ENCODE measurements at regions not wholly inside any gene's neighbourhood (a gene's known extent, or its start where the extent isn't known, plus 50 kb on each side); places are given as distances from the start of the nearest gene placed in this dataset.

DNA sequence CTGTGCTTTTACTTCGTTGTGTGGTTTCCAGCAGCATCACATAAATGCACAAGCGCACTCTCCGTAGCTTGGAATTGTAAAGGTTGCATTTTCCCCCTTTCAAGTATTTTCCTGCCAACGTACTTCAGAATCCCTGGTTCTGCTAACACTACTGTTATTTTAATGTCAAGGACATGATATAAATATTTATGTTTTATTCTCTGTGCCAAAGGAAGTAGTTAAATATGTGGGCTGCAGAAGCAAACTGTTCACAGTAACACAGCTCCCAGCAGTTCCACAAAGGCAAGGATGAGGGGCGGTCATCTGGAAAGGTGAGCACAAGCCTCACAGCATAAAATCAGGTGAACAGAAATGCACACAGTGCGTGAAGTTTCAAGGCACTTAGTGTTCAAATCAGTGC, 85.3 kb upstream of the PDE10A start:
- no peaks in the 10 kb centered on the region for H3K27me3 ChIP-seq (ENCODE audit: control insufficient read depth, insufficient read depth, low read length)
- no peaks in the 10 kb centered on the region for H3K36me3 ChIP-seq (ENCODE audit: control insufficient read depth, insufficient read depth, low read length)
- no peaks in the 10 kb centered on the region for H3K4me1 ChIP-seq (ENCODE audit: control insufficient read depth, insufficient read depth, low read length)
- no peaks in the 10 kb centered on the region for H3K9me3 ChIP-seq (ENCODE audit: control insufficient read depth, insufficient read depth, low read depth, low read length)
- H3K27ac ChIP-seq (ENCODE audit: low read depth, low read length) = no peak overlapping the region
- H3K4me3 ChIP-seq (ENCODE audit: low read depth, low read length) = no peak overlapping the region
- H3K9ac ChIP-seq (ENCODE audit: low read length) = no peak overlapping the region

- no peak overlapping the region for H3K27ac ChIP-seq (ENCODE audit: low read depth, low read length)
- no peak overlapping the region for H3K4me3 ChIP-seq (ENCODE audit: low read depth, low read length)
- H3K9ac ChIP-seq (ENCODE audit: low read length) = no peak overlapping the region
- H3K36me3 ChIP-seq (ENCODE audit: control insufficient read depth, insufficient read depth, low read length) = no peaks in the 10 kb centered on the region
- H3K9me3 ChIP-seq (ENCODE audit: control insufficient read depth, insufficient read depth, low read depth, low read length) = no peaks in the 10 kb centered on the region
- H3K4me1 ChIP-seq (ENCODE audit: control insufficient read depth, insufficient read depth, low read length) = no peaks in the 10 kb centered on the region
- H3K27me3 ChIP-seq (ENCODE audit: control insufficient read depth, insufficient read depth, low read length) = no peaks in the 10 kb centered on the region
Observed at GRCh38 chr6:165747963-165748362, 84.9 kb upstream of the PDE10A start.

DNA sequence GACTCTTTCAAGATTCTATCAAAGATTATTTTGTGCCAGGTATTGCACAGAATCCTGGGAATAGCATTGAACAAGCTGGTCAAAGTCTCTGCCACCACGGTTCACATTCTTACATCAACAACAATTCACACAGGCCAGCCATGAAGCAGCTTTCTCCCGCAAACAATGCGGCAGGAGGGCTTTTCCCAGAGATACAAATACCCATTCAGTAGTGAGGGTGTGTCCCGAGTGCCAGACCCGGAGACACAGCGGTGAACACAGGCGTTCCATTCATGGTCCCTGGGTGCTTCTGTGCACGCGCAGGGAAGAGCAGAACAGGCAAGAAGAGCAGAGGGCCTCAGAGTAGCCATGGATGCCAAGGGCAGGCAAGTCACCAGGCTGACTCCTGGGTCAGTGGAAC, 83.3 kb upstream of the PDE10A start:
- no peak overlapping the region for H3K27ac ChIP-seq (ENCODE audit: low read depth, low read length)
- no peaks in the 10 kb centered on the region for H3K4me1 ChIP-seq (ENCODE audit: control insufficient read depth, insufficient read depth, low read length)
- no peaks in the 10 kb centered on the region for H3K9me3 ChIP-seq (ENCODE audit: control insufficient read depth, insufficient read depth, low read depth, low read length)
- no peak overlapping the region for H3K4me3 ChIP-seq (ENCODE audit: low read depth, low read length)
- no peak overlapping the region for H3K9ac ChIP-seq (ENCODE audit: low read length)
- H3K27me3 ChIP-seq (ENCODE audit: control insufficient read depth, insufficient read depth, low read length) = no peaks in the 10 kb centered on the region
- no peaks in the 10 kb centered on the region for H3K36me3 ChIP-seq (ENCODE audit: control insufficient read depth, insufficient read depth, low read length)

DNA sequence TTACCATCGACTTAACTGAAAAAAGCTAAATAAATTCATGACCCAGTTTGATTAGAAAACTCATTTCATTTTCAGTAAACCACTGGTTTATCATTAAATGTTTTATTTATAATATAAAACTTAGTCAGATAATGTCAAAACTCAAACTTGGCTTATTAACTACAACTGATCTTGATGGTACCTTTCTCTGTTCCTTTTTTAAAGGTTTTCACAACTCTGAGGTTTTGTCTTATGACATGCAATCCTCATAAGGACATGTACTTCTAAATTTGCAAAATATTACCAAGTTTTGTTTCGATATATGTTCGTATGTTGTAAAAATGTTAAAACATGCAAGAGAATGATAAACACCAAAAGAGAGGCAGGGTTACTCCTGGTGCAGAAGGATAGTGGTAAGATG, 82.5 kb upstream of the PDE10A start:
- Histone ChIP-seq H3K4me1 (ENCODE audit: control insufficient read depth, insufficient read depth, low read length) (no peaks in the 10 kb centered on the region), H3K4me3 (ENCODE audit: low read depth, low read length) (no peak overlapping the region), H3K27ac (ENCODE audit: low read depth, low read length) (no peak overlapping the region), H3K9ac (ENCODE audit: low read length) (no peak overlapping the region), H3K9me3 (ENCODE audit: control insufficient read depth, insufficient read depth, low read depth, low read length) (no peaks in the 10 kb centered on the region), H3K27me3 (ENCODE audit: control insufficient read depth, insufficient read depth, low read length) (no peaks in the 10 kb centered on the region), H3K36me3 (ENCODE audit: control insufficient read depth, insufficient read depth, low read length) (no peaks in the 10 kb centered on the region)

DNA sequence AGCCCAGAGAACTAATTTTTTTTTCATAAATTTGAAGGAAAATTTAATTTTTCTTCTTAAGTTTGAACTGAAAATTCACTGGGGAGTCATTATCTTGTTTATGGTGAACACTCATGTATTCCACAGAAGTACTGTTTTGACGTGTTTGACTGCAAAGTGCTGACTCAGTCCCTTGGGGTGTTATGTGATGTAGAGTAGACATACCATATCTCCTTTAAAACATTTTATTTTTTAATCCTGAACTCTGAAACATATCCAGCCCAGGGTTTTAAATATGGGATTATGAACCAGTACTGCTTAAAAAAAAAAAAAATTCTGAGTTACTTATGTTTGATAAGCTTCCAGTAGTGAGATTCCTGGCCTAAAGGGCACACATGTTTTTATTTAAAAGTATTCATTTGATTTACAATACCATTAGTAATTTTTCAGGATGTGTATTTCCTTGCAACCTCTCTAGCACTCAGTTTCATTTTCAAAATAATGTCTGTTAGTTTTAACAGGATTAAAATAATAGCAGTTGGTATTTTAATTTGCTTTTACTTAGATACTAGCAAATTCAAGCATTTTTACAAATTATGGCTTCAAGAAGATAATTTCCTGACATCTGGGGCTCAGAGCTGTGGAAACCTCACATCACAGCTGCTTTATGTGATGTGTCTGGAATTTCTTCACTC, 81.7 kb upstream of the PDE10A start:
- no peak overlapping the region for H3K27ac ChIP-seq (ENCODE audit: low read depth, low read length)
- H3K27me3 ChIP-seq (ENCODE audit: control insufficient read depth, insufficient read depth, low read length) = no peaks in the 10 kb centered on the region
- no peaks in the 10 kb centered on the region for H3K36me3 ChIP-seq (ENCODE audit: control insufficient read depth, insufficient read depth, low read length)
- H3K4me1 ChIP-seq (ENCODE audit: control insufficient read depth, insufficient read depth, low read length) = no peaks in the 10 kb centered on the region
- no peak overlapping the region for H3K4me3 ChIP-seq (ENCODE audit: low read depth, low read length)
- no peaks in the 10 kb centered on the region for H3K9me3 ChIP-seq (ENCODE audit: control insufficient read depth, insufficient read depth, low read depth, low read length)
- H3K9ac ChIP-seq (ENCODE audit: low read length) = no peak overlapping the region

DNA sequence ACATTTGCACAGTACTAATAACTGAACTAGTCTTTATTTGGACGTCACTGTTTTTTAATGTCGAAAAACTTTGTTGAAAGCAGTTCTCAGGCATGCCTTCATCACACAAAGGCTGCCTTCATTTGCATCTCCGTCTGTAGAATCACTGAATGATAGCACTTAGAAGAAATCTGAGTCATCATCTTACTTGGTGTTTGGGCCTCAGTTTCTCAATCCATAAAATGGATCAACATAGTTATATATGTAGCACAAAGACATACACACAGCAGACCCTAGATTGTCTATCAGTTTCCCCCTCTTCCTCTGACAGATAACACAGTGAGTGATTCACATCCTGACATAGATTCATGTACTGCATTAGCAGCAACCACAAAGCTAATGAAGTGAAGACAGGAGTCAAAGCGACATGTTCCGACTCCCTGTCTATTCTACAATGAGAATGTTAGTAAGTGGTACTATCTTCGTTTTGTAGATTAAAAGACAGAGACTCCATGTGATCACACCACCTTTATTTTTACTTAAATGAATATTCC, 80.4 kb upstream of the PDE10A start:
- Histone ChIP-seq H3K27ac (ENCODE audit: low read depth, low read length) (no peak overlapping the region), H3K27me3 (ENCODE audit: control insufficient read depth, insufficient read depth, low read length) (no peaks in the 10 kb centered on the region), H3K9ac (ENCODE audit: low read length) (no peak overlapping the region), H3K4me3 (ENCODE audit: low read depth, low read length) (no peak overlapping the region), H3K9me3 (ENCODE audit: control insufficient read depth, insufficient read depth, low read depth, low read length) (no peaks in the 10 kb centered on the region), H3K4me1 (ENCODE audit: control insufficient read depth, insufficient read depth, low read length) (no peaks in the 10 kb centered on the region), H3K36me3 (ENCODE audit: control insufficient read depth, insufficient read depth, low read length) (no peaks in the 10 kb centered on the region)

DNA sequence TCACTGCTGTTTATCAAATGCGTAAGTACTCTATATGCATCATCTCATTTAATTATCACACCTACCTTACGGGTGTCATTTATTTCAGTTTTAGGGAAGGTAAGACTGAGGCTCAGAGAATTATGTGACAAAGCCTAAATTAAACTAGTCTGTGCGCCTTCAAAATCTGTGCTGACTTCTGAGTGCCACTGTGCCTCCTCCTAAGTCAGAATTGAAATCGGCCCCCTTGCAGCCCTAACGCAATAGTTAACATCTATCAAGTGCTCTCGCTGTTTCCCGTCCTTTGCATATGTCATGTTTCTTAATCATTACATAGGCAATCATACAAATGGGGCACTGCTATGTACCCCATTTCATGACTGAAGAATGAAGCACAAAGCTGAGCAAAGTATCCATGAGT, 79.0 kb upstream of the PDE10A start:
- Histone ChIP-seq H3K27ac (ENCODE audit: low read depth, low read length) (no peak overlapping the region), H3K4me3 (ENCODE audit: low read depth, low read length) (no peak overlapping the region), H3K4me1 (ENCODE audit: control insufficient read depth, insufficient read depth, low read length) (no peaks in the 10 kb centered on the region), H3K27me3 (ENCODE audit: control insufficient read depth, insufficient read depth, low read length) (no peaks in the 10 kb centered on the region), H3K36me3 (ENCODE audit: control insufficient read depth, insufficient read depth, low read length) (no peaks in the 10 kb centered on the region), H3K9ac (ENCODE audit: low read length) (no peak overlapping the region), H3K9me3 (ENCODE audit: control insufficient read depth, insufficient read depth, low read depth, low read length) (no peaks in the 10 kb centered on the region)

- Histone ChIP-seq H3K4me1 (ENCODE audit: control insufficient read depth, insufficient read depth, low read length) (no peaks in the 10 kb centered on the region), H3K9me3 (ENCODE audit: control insufficient read depth, insufficient read depth, low read depth, low read length) (no peaks in the 10 kb centered on the region), H3K27ac (ENCODE audit: low read depth, low read length) (no peak overlapping the region), H3K27me3 (ENCODE audit: control insufficient read depth, insufficient read depth, low read length) (no peaks in the 10 kb centered on the region), H3K9ac (ENCODE audit: low read length) (no peak overlapping the region), H3K36me3 (ENCODE audit: control insufficient read depth, insufficient read depth, low read length) (no peaks in the 10 kb centered on the region), H3K4me3 (ENCODE audit: low read depth, low read length) (no peak overlapping the region)
Observed at GRCh38 chr6:165737396-165737795, 74.4 kb upstream of the PDE10A start.

GRCh38 chr6:165735065-165735464, 72.0 kb upstream of the PDE10A start:
- H3K9ac ChIP-seq (ENCODE audit: low read length) = no peak overlapping the region
- no peak overlapping the region for H3K4me3 ChIP-seq (ENCODE audit: low read depth, low read length)
- no peaks in the 10 kb centered on the region for H3K36me3 ChIP-seq (ENCODE audit: control insufficient read depth, insufficient read depth, low read length)
- no peaks in the 10 kb centered on the region for H3K9me3 ChIP-seq (ENCODE audit: control insufficient read depth, insufficient read depth, low read depth, low read length)
- no peaks in the 10 kb centered on the region for H3K4me1 ChIP-seq (ENCODE audit: control insufficient read depth, insufficient read depth, low read length)
- H3K27me3 ChIP-seq (ENCODE audit: control insufficient read depth, insufficient read depth, low read length) = no peaks in the 10 kb centered on the region
- H3K27ac ChIP-seq (ENCODE audit: low read depth, low read length) = no peak overlapping the region

DNA sequence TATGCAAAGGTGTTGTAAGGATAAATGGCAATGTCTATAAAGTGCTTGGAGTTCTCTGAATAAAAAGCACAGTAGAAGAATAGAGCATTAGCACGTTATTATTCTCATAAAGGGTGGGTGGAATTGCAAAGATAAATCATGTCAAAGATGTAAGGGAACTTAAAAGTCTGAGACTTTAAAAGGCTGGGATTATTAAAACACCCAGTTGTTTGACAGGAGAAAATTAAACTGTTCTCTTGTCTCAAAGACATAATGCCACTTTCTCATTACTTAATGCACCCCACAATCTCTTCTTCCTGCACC, 70.4 kb upstream of the PDE10A start:
- H3K4me1 ChIP-seq (ENCODE audit: control insufficient read depth, insufficient read depth, low read length) = no peaks in the 10 kb centered on the region
- no peaks in the 10 kb centered on the region for H3K36me3 ChIP-seq (ENCODE audit: control insufficient read depth, insufficient read depth, low read length)
- H3K27ac ChIP-seq (ENCODE audit: low read depth, low read length) = no peak overlapping the region
- H3K9me3 ChIP-seq (ENCODE audit: control insufficient read depth, insufficient read depth, low read depth, low read length) = no peaks in the 10 kb centered on the region
- no peaks in the 10 kb centered on the region for H3K27me3 ChIP-seq (ENCODE audit: control insufficient read depth, insufficient read depth, low read length)
- no peak overlapping the region for H3K4me3 ChIP-seq (ENCODE audit: low read depth, low read length)
- H3K9ac ChIP-seq (ENCODE audit: low read length) = no peak overlapping the region

- Histone ChIP-seq H3K27ac (ENCODE audit: low read depth, low read length) (no peak overlapping the region), H3K27me3 (ENCODE audit: control insufficient read depth, insufficient read depth, low read length) (no peaks in the 10 kb centered on the region)
Observed at GRCh38 chr6:165732696-165733488, 69.9 kb upstream of the PDE10A start.

More at GRCh38 chr6:165732696-165733488, 69.9 kb upstream of the PDE10A start:
- H3K4me3 ChIP-seq (ENCODE audit: low read depth, low read length) = no peak overlapping the region
- H3K4me1 ChIP-seq (ENCODE audit: control insufficient read depth, insufficient read depth, low read length) = no peaks in the 10 kb centered on the region
- no peaks in the 10 kb centered on the region for H3K36me3 ChIP-seq (ENCODE audit: control insufficient read depth, insufficient read depth, low read length)
- H3K9ac ChIP-seq (ENCODE audit: low read length) = no peak overlapping the region
- no peaks in the 10 kb centered on the region for H3K9me3 ChIP-seq (ENCODE audit: control insufficient read depth, insufficient read depth, low read depth, low read length)

Data from HUES6 (cell line).